PC-9 (cell line): ENCODE measurements at regions not wholly inside any gene's neighbourhood (a gene's known extent, or its start where the extent isn't known, plus 50 kb on each side); places are given as distances from the start of the nearest gene placed in this dataset.

Experiments
- CTCF ChIP-seq: fragments of 200-600 bp; sonication (generic); conservative IDR thresholded peaks from 2 replicates; pipeline ENCODE4 v1.6.1; 2017; ENCODE audit warnings: mixed run types, antibody characterized with exemption, mild to moderate bottlenecking, moderate library complexity
- EZH2 ChIP-seq: fragments of 200-600 bp; sonication (generic); IDR thresholded peaks from 2 replicates; pipeline ENCODE4 v1.8.0; 2017; ENCODE audit warnings: antibody characterized with exemption, low read depth

- TF ChIP-seq CTCF (no peak), EZH2 (no peak)
These were observed 102.6 kb upstream of the TBX20 start for GRCh38 chr7:35356495-35356894.
